DOHH2 (cell line): ENCODE measurements at regions not wholly inside any gene's neighbourhood (a gene's known extent, or its start where the extent isn't known, plus 50 kb on each side); places are given as distances from the start of the nearest gene placed in this dataset.

Experiments used
- H3F3A ChIP-seq: fragments of 200-600 bp; sonication (generic), shearing (Covaris generic); 2 replicates; pipeline ENCODE4 v1.6.0; 2016; ENCODE audit warnings: antibody characterized with exemption, mild to moderate bottlenecking; ENCODE audit not compliant: control insufficient read depth, insufficient read depth
- H3K27ac ChIP-seq: fragments of 200-600 bp; sonication (generic); 2 replicates; pipeline ENCODE4 v1.5.1; 2014; ENCODE audit warnings: low read depth, mild to moderate bottlenecking, low read length, moderate library complexity
- H3K27me3 ChIP-seq: fragments of 200-600 bp; sonication (generic); 2 replicates; pipeline ENCODE4 v1.6.1; 2014; ENCODE audit warnings: mild to moderate bottlenecking, low read length, mixed read lengths; ENCODE audit not compliant: control insufficient read depth
- H3K36me3 ChIP-seq: fragments of 200-600 bp; sonication (generic); 2 replicates; pipeline ENCODE4 v1.6.1; 2014; ENCODE audit warnings: mild to moderate bottlenecking, low read length, moderate library complexity, mixed read lengths; ENCODE audit not compliant: control insufficient read depth
- H3K4me1 ChIP-seq: fragments of 200-600 bp; sonication (generic); 2 replicates; pipeline ENCODE4 v1.6.1; 2014; ENCODE audit warnings: mild to moderate bottlenecking, low read length, mixed read lengths; ENCODE audit not compliant: control insufficient read depth
- H3K4me2 ChIP-seq: fragments of 200-600 bp; sonication (generic); 2 replicates; pipeline ENCODE4 v1.6.0; 2014; ENCODE audit warnings: mild to moderate bottlenecking, low read length, moderate library complexity
- H3K4me3 ChIP-seq: fragments of 200-600 bp; sonication (generic); 2 replicates; pipeline ENCODE4 v1.5.1; 2014; ENCODE audit warnings: mild to moderate bottlenecking, low read length, mixed read lengths
- H3K79me2 ChIP-seq: fragments of 200-600 bp; sonication (generic); 2 replicates; pipeline ENCODE4 v1.6.1; 2014; ENCODE audit warnings: mild to moderate bottlenecking, low read length, mixed read lengths; ENCODE audit not compliant: control insufficient read depth
- H3K9me2 ChIP-seq: fragments of 200-600 bp; sonication (generic); replicated peaks from 2 replicates; pipeline ENCODE4 v1.6.1; 2014; ENCODE audit warnings: mild to moderate bottlenecking, low read length, mixed read lengths; ENCODE audit not compliant: control insufficient read depth
- H3K9me3 ChIP-seq: fragments of 200-600 bp; sonication (generic); 2 replicates; pipeline ENCODE4 v1.6.1; 2014; ENCODE audit warnings: antibody characterized with exemption, low read length, mixed read lengths; ENCODE audit not compliant: control insufficient read depth, insufficient read depth
- H4K20me1 ChIP-seq: fragments of 200-600 bp; sonication (generic); 2 replicates; pipeline ENCODE4 v1.6.0; 2014; ENCODE audit warnings: low read depth, mild to moderate bottlenecking, antibody characterized with exemption, low read length, moderate library complexity; ENCODE audit not compliant: control insufficient read depth, insufficient read depth
- EZH2phosphoT487 ChIP-seq: fragments of 200-600 bp; sonication (generic); IDR thresholded peaks from 2 replicates; pipeline ENCODE4 v1.6.1; 2017; ENCODE audit warnings: borderline replicate concordance, mild to moderate bottlenecking, antibody characterized with exemption, low read length, moderate library complexity, mixed read lengths
- TF ChIP-seq, protein P1 (sequence below): fragments of 200-600 bp; sonication (generic); IDR thresholded peaks from one replicate; pipeline ENCODE4 v1.5.1; 2014; ENCODE audit warnings: antibody characterized with exemption, mild to moderate bottlenecking, low read depth, low read length; ENCODE audit not compliant: poor library complexity, severe bottlenecking

DNA sequence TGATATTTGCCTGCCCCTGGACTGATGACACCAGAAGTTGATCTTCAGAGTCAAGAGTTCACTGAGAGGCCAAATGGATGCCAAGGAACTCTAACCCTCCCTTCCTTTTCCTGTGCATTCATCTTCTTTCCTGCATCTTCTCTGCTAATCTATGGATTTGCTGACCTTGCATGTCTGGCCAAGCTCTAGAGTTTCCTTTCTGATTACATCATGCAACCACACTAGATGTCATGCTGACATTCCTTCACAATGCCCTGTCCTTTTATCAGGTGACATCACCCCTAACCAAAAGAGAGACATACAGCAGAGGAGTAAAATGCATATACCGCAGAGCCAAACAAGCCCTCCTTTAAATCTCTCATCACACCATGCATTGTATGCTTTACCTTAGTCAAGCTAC is 487.6 kb downstream of the TFAP2A start:
- TF ChIP-seq, protein P1, sequence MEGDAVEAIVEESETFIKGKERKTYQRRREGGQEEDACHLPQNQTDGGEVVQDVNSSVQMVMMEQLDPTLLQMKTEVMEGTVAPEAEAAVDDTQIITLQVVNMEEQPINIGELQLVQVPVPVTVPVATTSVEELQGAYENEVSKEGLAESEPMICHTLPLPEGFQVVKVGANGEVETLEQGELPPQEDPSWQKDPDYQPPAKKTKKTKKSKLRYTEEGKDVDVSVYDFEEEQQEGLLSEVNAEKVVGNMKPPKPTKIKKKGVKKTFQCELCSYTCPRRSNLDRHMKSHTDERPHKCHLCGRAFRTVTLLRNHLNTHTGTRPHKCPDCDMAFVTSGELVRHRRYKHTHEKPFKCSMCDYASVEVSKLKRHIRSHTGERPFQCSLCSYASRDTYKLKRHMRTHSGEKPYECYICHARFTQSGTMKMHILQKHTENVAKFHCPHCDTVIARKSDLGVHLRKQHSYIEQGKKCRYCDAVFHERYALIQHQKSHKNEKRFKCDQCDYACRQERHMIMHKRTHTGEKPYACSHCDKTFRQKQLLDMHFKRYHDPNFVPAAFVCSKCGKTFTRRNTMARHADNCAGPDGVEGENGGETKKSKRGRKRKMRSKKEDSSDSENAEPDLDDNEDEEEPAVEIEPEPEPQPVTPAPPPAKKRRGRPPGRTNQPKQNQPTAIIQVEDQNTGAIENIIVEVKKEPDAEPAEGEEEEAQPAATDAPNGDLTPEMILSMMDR, result no peak
- no peaks in the 10 kb centered on the region for H3K27me3 ChIP-seq
- no peaks in the 10 kb centered on the region for H3F3A ChIP-seq
- no peak overlapping the region for H3K4me3 ChIP-seq
- no peak overlapping the region for H3K4me2 ChIP-seq
- H3K9me2 ChIP-seq, result no peaks in the 10 kb centered on the region
- H3K36me3 ChIP-seq, result no peaks in the 10 kb centered on the region
- H3K9me3 ChIP-seq, result no peaks in the 10 kb centered on the region
- H3K79me2 ChIP-seq, result no peaks in the 10 kb centered on the region
- H3K27ac ChIP-seq, result no peak overlapping the region
- no peaks in the 10 kb centered on the region for H3K4me1 ChIP-seq
- H4K20me1 ChIP-seq, result no peaks in the 10 kb centered on the region

GRCh38 chr6:9924971-9925370 is 489.9 kb downstream of the TFAP2A start:
- no peaks in the 10 kb centered on the region for H3K4me1 ChIP-seq
- no peaks in the 10 kb centered on the region for H3K9me3 ChIP-seq
- no peaks in the 10 kb centered on the region for H4K20me1 ChIP-seq

DNA sequence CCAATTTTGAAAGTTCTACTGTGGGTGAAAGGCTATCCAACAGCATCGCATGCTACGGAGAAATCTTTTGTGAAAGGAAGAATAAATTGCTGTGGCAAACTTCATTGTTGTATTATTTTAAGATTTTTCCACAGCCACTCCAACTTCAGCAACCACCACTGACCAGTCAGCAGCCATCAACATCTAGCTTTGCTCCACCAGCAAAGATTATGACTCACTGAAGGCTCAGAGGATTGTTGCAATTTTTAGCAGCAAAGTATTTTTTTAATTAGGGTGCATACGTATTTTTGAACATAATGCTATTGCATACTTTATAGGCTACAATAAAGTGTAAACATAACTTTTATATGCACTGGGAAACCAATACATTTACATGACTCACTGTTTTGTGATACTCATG is 493.5 kb downstream of the TFAP2A start:
- Histone ChIP-seq H3K27ac (no peak overlapping the region), H3F3A (no peaks in the 10 kb centered on the region), H3K4me3 (no peak overlapping the region), H3K9me2 (no peaks in the 10 kb centered on the region), H3K27me3 (no peaks in the 10 kb centered on the region), H3K79me2 (no peaks in the 10 kb centered on the region), H3K36me3 (no peaks in the 10 kb centered on the region), H3K4me2 (no peak overlapping the region), H3K4me1 (no peaks in the 10 kb centered on the region), H3K9me3 (no peaks in the 10 kb centered on the region), H4K20me1 (no peaks in the 10 kb centered on the region)
- no peak for TF ChIP-seq EZH2phosphoT487
- TF ChIP-seq, protein P1, result no peak

More at GRCh38 chr6:9924971-9925370, 489.9 kb downstream of the TFAP2A start:
- Histone ChIP-seq H3K27me3 (no peaks in the 10 kb centered on the region), H3K4me2 (no peak overlapping the region), H3K9me2 (no peaks in the 10 kb centered on the region), H3K36me3 (no peaks in the 10 kb centered on the region), H3K4me3 (no peak overlapping the region), H3K27ac (no peak overlapping the region), H3K79me2 (no peaks in the 10 kb centered on the region), H3F3A (no peaks in the 10 kb centered on the region)
- TF ChIP-seq, protein P1, result no peak
- TF ChIP-seq EZH2phosphoT487, result no peak

- H4K20me1 ChIP-seq, result no peaks in the 10 kb centered on the region
Observed at GRCh38 chr6:9914951-9915350, 499.9 kb downstream of the TFAP2A start.

More at GRCh38 chr6:9914951-9915350, 499.9 kb downstream of the TFAP2A start:
- no peaks in the 10 kb centered on the region for H3K9me3 ChIP-seq
- H3K27ac ChIP-seq, result no peak overlapping the region
- H3K36me3 ChIP-seq, result no peaks in the 10 kb centered on the region
- H3K4me3 ChIP-seq, result no peak overlapping the region
- no peak overlapping the region for H3K4me2 ChIP-seq
- H3K79me2 ChIP-seq, result no peaks in the 10 kb centered on the region
- no peaks in the 10 kb centered on the region for H3K4me1 ChIP-seq
- no peaks in the 10 kb centered on the region for H3K27me3 ChIP-seq
- TF ChIP-seq EZH2phosphoT487, result no peak
- TF ChIP-seq, protein P1, result no peak
- no peaks in the 10 kb centered on the region for H3F3A ChIP-seq
- H3K9me2 ChIP-seq, result no peaks in the 10 kb centered on the region
